ENCODE measurements at regions not wholly inside any gene's neighbourhood (a gene's known extent, or its start where the extent isn't known, plus 50 kb on each side); places are given as distances from the start of the nearest gene placed in this dataset.

GRCh38 chr15:35750051-35750450 is 204.1 kb upstream of the DPH6 start:
- TF ChIP-seq POLR2AphosphoS5 (IDR thresholded peaks at IDR 0.05; ENCODE audit: low read depth, low read length) (no peak), SIN3A (IDR thresholded peaks at IDR 0.05; ENCODE audit: borderline replicate concordance, insufficient read depth, low read length) (no peak), TAF1 (IDR thresholded peaks at IDR 0.05; ENCODE audit: borderline replicate concordance, insufficient read depth, low read length) (no peak)
